GM12864 (cell line): ENCODE measurements at regions not wholly inside any gene's neighbourhood (a gene's known extent, or its start where the extent isn't known, plus 50 kb on each side); places are given as distances from the start of the nearest gene placed in this dataset.

Source experiments
- DNase-seq: peaks from one replicate; pipeline ENCODE4 v3.0.0-alpha.2; 2011; ENCODE audit warnings: low read depth
- H3K4me3 ChIP-seq: 2 replicates; pipeline ENCODE4 v1.5.1; 2011; ENCODE audit warnings: mild to moderate bottlenecking, low read depth, low read length, control low read depth
- CTCF ChIP-seq: IDR thresholded peaks from 2 replicates; pipeline ENCODE4 v1.5.1; 2011; ENCODE audit warnings: low read depth, mild to moderate bottlenecking, moderate library complexity, low read length, control low read depth, inconsistent platforms; ENCODE audit errors: missing control alignments

- H3K4me3 ChIP-seq: no peak overlapping the region
- no peak for DNase-seq
- no peak for TF ChIP-seq CTCF
Observed at GRCh38 chr2:129256642-129257041, 722.8 kb upstream of the RAB6C start.

DNA sequence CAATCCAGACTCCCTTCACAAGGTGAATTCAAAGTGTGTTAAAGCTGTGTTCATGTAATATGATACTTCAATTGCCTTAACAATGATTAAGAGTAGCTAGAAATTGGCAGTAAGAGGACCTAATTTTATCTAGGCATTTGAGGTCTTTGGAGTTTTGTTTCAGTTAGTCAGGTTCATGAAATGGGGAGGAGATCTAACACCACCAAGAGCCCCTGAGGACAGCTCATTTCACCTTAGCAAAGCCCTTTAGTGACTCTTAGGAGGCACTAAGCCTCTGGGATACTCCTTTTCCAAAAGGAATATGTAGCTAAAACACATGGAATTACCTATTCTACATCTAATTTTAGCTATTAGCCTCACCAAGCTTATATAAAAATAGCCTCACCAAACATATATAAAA lies 716.5 kb upstream of the RAB6C start:
- TF ChIP-seq CTCF: no peak
- no peak for DNase-seq
- no peak overlapping the region for H3K4me3 ChIP-seq

GRCh38 chr2:129263939-129264338 lies 715.5 kb upstream of the RAB6C start:
- no peak overlapping the region for H3K4me3 ChIP-seq
- DNase-seq: no peak
- TF ChIP-seq CTCF: no peak

DNA sequence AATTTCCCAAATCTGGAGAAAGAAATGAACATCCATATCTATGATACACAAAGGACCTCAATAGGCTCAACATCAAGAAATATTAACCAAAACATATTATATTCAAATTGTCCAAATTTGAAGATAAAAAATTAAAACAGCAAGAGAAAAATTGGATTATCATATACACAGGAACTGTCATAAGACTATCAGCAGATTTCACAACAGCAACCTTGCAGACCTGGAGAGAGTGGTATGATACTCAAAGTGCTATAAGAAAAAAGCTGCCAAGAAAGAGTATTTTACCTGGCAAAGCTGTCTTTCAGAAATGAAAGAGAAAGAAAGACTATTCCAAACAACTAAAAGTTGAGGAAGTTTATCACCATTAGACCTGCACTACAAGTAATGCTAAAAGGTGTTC lies 711.9 kb upstream of the RAB6C start:
- no peak for DNase-seq
- H3K4me3 ChIP-seq: no peak overlapping the region
- no peak for TF ChIP-seq CTCF

DNA sequence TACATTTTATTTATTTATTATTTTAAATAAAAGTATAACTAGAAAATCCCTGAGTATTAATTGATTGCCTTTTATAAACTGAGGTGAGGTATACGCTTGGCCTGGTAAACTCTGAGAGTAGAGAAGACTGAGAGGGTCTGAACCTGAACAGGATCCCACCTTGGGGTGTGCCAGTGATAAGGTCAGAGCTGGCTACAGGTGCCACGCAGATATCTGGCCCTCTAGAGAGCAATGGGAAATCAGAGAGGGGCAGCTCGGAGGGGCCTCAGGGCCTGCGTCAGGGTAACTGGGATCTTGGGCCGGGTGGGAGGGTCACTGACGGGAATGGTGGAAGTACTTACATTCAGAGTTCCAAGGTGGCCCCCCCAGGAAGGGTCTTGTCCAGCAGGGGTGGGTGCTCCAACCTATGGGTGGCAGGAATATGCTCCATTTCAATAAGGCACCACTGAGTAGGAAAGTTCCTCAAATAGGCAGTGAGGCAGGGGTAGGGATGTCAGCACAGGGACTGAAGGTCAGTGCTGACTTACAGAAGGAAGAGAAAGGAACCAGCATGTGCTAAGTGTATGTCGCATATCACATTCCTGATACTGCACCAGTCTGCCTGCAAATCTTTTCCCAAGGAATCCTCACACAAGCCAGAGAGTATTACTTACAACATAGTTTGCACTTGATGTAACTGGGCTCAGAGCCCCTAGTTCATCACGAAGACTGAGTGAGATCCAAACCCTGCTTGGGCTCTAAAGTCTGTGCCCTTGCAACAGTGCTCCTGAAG lies 706.0 kb upstream of the RAB6C start:
- TF ChIP-seq CTCF: no peak
- H3K4me3 ChIP-seq: no peak overlapping the region
- no peak for DNase-seq

DNA sequence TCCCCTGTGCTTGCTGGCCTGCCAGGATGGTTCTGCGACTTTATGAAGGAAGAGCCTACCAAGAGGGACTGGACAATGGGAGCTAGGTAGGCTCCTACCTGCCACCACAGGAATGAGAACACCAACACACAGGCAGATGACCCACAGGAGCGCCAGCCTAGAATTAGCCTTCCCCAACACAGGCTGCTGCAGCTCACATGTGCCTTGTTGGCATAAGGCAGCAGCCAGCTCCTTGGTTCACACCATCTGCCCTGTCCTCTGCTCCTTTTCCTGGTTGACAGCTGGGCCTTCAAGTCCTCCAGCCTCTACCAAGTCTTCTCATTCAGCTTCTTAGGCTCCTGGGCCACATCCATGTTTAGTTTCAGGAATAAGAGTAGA lies 705.4 kb upstream of the RAB6C start:
- TF ChIP-seq CTCF: no peak
- H3K4me3 ChIP-seq: no peak overlapping the region
- no peak for DNase-seq

DNA sequence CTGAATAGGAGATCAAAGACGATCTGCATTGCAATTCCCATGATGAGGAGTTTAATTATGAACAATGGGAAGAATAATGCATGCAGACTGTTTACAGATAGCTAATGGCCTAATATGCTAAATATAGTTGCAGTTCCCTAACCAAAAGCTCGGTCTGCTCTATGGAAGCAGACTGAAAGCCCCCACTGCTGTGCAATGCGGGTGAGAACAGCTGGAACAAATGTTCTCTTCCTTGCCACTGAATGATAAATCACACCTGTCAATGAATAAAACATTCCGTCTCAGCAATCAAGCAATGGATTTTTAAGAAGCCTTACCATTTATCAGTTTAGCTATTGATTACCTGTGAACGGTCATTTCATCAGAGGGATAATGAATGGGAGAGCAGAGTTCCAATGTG lies 704.5 kb upstream of the RAB6C start:
- no peak for TF ChIP-seq CTCF
- no peak overlapping the region for H3K4me3 ChIP-seq
- DNase-seq: no peak
